WTC11 (cell line): ENCODE measurements at regions not wholly inside any gene's neighbourhood (a gene's known extent, or its start where the extent isn't known, plus 50 kb on each side); places are given as distances from the start of the nearest gene placed in this dataset.

ENCODE experiments used
- ATAC-seq: fragments of 200-7000 bp; cut with Tn5 transposase; 2 replicates; pipeline ENCODE4 v1.10.0; 2021; ENCODE audit warnings: mild to moderate bottlenecking, moderate library complexity
- CTCF ChIA-PET: fragments of 300-600 bp; sonication (Branson Sonifier 250); formaldehyde crosslinking; loops from one replicate; lab custom pipeline; 2021; ENCODE audit warnings: antibody characterized with exemption; lab: Charles Lee
- POLR2A ChIA-PET: fragments of 350-600 bp; sonication (Branson Sonifier 250); formaldehyde crosslinking; loops from one replicate; lab custom pipeline; 2021; ENCODE audit warnings: antibody characterized with exemption; lab: Charles Lee
- DNase-seq: peaks from one replicate; pipeline ENCODE4 v3.0.0; 2021; ENCODE audit warnings: low spot score
- H3K27ac Mint-ChIP-seq: 2 replicates; pipeline ENCODE4 v1.8.0; 2021; ENCODE audit warnings: mixed read lengths
- H3K27me3 Mint-ChIP-seq: 2 replicates; pipeline ENCODE4 v1.8.0; 2021; ENCODE audit warnings: low read depth, mild to moderate bottlenecking, moderate library complexity, mixed read lengths
- H3K36me3 Mint-ChIP-seq: 2 replicates; pipeline ENCODE4 v1.8.0; 2021; ENCODE audit warnings: mixed read lengths
- H3K4me1 Mint-ChIP-seq: 2 replicates; pipeline ENCODE4 v1.8.0; 2022; ENCODE audit warnings: mixed read lengths
- H3K4me3 Mint-ChIP-seq: 2 replicates; pipeline ENCODE4 v1.8.0; 2021; ENCODE audit warnings: mild to moderate bottlenecking, moderate library complexity, mixed read lengths
- H3K9me3 Mint-ChIP-seq: 2 replicates; pipeline ENCODE4 v1.8.0; 2021; ENCODE audit warnings: mixed read lengths
- FOXJ3 ChIP-seq: sonication (generic); formaldehyde crosslinking; IDR thresholded peaks from 2 replicates; pipeline ENCODE4 v1.9.0; 2021; ENCODE audit warnings: missing genetic modification reagents, mild to moderate bottlenecking, borderline replicate concordance
- GTF2I ChIP-seq: fragments of 250-450 bp; sonication (Bioruptor Pico); conservative IDR thresholded peaks from 2 replicates; pipeline ENCODE4 v1.4.0; 2021; ENCODE audit warnings: mild to moderate bottlenecking
- IRF2 ChIP-seq: sonication (generic); formaldehyde crosslinking; IDR thresholded peaks from 2 replicates; pipeline ENCODE4 v1.8.0; 2022; ENCODE audit warnings: low read depth, missing genetic modification reagents, borderline replicate concordance
- MYBL2 ChIP-seq: sonication (generic); formaldehyde crosslinking; IDR thresholded peaks from 2 replicates; pipeline ENCODE4 v1.8.1; 2023; ENCODE audit warnings: mild to moderate bottlenecking, moderate library complexity, missing genetic modification reagents
- NR3C1 ChIP-seq: sonication (generic); formaldehyde crosslinking; conservative IDR thresholded peaks from 2 replicates; pipeline ENCODE4 v1.8.1; 2023; ENCODE audit warnings: low read depth, mild to moderate bottlenecking, missing genetic modification reagents
- PRRX2 ChIP-seq: fragments of 250-450 bp; sonication (Bioruptor Pico); IDR thresholded peaks from 2 replicates; pipeline ENCODE4 v1.8.0; 2021; ENCODE audit warnings: mild to moderate bottlenecking
- SOX15 ChIP-seq: fragments of 250-450 bp; sonication (Bioruptor Pico); IDR thresholded peaks from 2 replicates; pipeline ENCODE4 v1.9.0; 2021; ENCODE audit warnings: mild to moderate bottlenecking
- TEAD4 ChIP-seq: sonication (generic); formaldehyde crosslinking; IDR thresholded peaks from 2 replicates; pipeline ENCODE4 v1.8.0; 2022; ENCODE audit warnings: mild to moderate bottlenecking, missing genetic modification reagents
- ZBTB21 ChIP-seq: sonication (generic); formaldehyde crosslinking; IDR thresholded peaks from 2 replicates; pipeline ENCODE4 v1.8.1; 2023; ENCODE audit warnings: mild to moderate bottlenecking, missing genetic modification reagents, borderline replicate concordance
- ZNF121 ChIP-seq: sonication (generic); formaldehyde crosslinking; IDR thresholded peaks from 2 replicates; pipeline ENCODE4 v1.8.0; 2023; ENCODE audit warnings: missing genetic modification reagents
- ZNF416 ChIP-seq: fragments of 250-450 bp; sonication (Bioruptor Pico); IDR thresholded peaks from 2 replicates; pipeline ENCODE4 v1.9.0; 2021; ENCODE audit warnings: mild to moderate bottlenecking, inconsistent platforms
- TF ChIP-seq, protein P1 (sequence below): sonication (generic); formaldehyde crosslinking; IDR thresholded peaks from 2 replicates; pipeline ENCODE4 v1.8.1; 2022; ENCODE audit warnings: mild to moderate bottlenecking, missing genetic modification reagents, moderate library complexity, borderline replicate concordance
- TF ChIP-seq, protein P2 (sequence below): sonication (generic); formaldehyde crosslinking; IDR thresholded peaks from 2 replicates; pipeline ENCODE4 v1.8.1; 2023; ENCODE audit warnings: mild to moderate bottlenecking, moderate library complexity, missing genetic modification reagents
- TF ChIP-seq, protein P3 (sequence below): fragments of 250-450 bp; sonication (Bioruptor Pico); conservative IDR thresholded peaks from 2 replicates; pipeline ENCODE4 v1.9.0; 2021; ENCODE audit warnings: mild to moderate bottlenecking
- TF ChIP-seq, protein P4 (sequence below): sonication (generic); formaldehyde crosslinking; IDR thresholded peaks from 2 replicates; pipeline ENCODE4 v1.8.0; 2022; ENCODE audit warnings: mild to moderate bottlenecking, missing genetic modification reagents
- TF ChIP-seq, protein P5 (sequence below): sonication (generic); formaldehyde crosslinking; IDR thresholded peaks from 2 replicates; pipeline ENCODE4 v1.8.1; 2023; ENCODE audit warnings: mild to moderate bottlenecking, missing genetic modification reagents
- TF ChIP-seq, protein P6 (sequence below): sonication (generic); formaldehyde crosslinking; conservative IDR thresholded peaks from 2 replicates; pipeline ENCODE4 v1.8.1; 2023; ENCODE audit warnings: mild to moderate bottlenecking, low read depth, missing genetic modification reagents, moderate library complexity
- TF ChIP-seq, protein P7 (sequence below): sonication (generic); formaldehyde crosslinking; IDR thresholded peaks from 2 replicates; pipeline ENCODE4 v1.8.1; 2022; ENCODE audit warnings: mild to moderate bottlenecking, moderate library complexity, missing genetic modification reagents
- TF ChIP-seq, protein P8 (sequence below): fragments of 200-600 bp; IDR thresholded peaks from 2 replicates; pipeline ENCODE4 v1.8.0; 2022; ENCODE audit warnings: antibody characterized with exemption

DNA sequence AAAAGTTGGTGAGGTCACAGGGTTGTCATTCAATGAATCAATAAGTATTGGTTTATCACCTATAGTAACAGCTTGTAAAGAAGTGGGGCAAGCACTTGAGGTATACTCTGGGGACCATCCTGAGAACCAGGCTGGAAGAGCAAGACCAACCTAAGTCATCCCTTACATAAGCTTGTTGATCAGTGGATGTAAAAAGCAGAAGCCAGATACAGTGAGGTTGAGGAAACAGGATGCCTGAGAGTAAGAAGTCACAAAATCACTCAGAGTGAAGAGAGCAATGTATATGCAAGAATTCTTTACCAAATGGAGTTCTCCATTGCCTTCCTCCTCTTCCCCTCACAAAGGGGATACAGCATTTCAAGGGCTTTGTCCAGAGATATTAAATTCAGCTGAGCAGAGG is 76.3 kb upstream of the PACRGL start (continued):
- TF ChIP-seq TEAD4 (CRISPR knock-in tag): no peak
- no peak for TF ChIP-seq FOXJ3 (CRISPR knock-in tag)
- TF ChIP-seq, protein P1, sequence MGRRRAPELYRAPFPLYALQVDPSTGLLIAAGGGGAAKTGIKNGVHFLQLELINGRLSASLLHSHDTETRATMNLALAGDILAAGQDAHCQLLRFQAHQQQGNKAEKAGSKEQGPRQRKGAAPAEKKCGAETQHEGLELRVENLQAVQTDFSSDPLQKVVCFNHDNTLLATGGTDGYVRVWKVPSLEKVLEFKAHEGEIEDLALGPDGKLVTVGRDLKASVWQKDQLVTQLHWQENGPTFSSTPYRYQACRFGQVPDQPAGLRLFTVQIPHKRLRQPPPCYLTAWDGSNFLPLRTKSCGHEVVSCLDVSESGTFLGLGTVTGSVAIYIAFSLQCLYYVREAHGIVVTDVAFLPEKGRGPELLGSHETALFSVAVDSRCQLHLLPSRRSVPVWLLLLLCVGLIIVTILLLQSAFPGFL: no peak
- no peak for TF ChIP-seq SOX15 (CRISPR knock-in tag)

DNA sequence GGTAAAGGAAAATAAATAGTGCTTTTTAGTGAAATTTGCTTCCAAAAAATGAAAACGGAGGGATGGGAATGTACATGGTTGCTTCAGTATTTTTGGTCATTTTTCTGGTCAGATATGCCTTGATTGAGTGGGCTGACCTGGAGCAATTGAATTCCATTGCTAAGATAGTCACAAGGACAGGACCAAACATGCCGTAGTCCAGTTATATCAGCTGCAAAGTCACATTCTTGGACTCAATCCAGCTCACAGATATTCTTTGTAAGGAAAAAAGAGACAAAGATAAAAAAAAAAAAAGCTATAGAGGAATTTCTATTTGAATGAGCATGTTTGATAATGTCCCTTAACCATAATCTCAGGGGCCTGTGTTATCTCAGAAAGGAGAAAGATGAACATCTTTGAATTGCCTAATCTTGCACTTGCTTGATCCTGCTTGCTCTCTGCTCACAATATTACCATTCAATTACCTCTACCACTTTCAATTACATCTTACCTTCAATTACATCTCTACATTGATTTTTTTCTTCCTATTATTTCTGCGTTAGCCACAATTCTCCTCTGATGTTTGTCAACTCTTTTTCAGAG is 75.4 kb upstream of the PACRGL start:
- H3K4me3 Mint-ChIP-seq: no peak overlapping the region
- H3K4me1 Mint-ChIP-seq: peaks cover 55% of the 10 kb centered on the region
- CTCF ChIA-PET: no interaction called here
- H3K9me3 Mint-ChIP-seq: peaks cover 5% of the 10 kb centered on the region
- POLR2A ChIA-PET: interaction anchor here (0.5 kb wide), 1 partner anchor 35 kb away, joined by 5 read pairs; no protein-coding TSS in a partner anchor
- TF ChIP-seq NR3C1: no peak
- TF ChIP-seq, protein P2, sequence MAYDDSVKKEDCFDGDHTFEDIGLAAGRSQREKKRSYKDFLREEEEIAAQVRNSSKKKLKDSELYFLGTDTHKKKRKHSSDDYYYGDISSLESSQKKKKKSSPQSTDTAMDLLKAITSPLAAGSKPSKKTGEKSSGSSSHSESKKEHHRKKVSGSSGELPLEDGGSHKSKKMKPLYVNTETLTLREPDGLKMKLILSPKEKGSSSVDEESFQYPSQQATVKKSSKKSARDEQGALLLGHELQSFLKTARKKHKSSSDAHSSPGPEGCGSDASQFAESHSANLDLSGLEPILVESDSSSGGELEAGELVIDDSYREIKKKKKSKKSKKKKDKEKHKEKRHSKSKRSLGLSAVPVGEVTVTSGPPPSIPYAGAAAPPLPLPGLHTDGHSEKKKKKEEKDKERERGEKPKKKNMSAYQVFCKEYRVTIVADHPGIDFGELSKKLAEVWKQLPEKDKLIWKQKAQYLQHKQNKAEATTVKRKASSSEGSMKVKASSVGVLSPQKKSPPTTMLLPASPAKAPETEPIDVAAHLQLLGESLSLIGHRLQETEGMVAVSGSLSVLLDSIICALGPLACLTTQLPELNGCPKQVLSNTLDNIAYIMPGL (CRISPR knock-in tag): no peak
- TF ChIP-seq, protein P3, sequence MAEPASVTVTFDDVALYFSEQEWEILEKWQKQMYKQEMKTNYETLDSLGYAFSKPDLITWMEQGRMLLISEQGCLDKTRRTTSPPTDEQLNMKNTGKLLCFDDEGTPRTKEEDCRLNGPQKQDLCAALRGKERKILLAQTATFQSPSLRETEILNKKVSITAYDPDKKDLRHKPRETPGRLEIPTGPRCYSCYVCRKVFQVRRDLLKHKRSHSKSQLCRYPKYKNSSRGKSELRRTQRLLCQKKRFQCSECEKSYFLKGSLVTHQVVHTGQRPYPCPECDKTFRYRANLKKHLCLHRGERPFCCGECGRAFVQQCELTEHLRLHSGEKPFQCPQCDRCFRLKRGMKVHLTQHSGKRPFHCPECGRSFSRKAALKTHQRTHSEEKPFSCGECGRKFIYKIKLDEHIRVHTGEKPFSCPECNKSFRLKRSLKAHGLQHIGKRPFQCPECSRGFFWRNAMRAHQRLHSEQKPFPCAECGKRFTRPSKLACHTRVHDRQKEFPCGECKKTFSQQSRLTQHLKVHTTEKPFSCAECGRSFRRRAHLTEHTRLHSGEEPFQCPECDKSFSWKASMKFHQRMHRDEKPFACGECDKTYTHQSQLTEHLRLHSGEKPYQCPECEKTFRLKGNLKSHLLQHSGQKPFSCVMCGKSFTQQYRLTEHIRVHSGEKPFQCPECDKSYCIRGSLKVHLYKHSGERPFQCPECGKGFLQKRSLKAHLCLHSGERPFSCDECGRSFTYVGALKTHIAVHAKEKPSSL (CRISPR knock-in tag): no peak
- no peak for TF ChIP-seq MYBL2 (CRISPR knock-in tag)
- TF ChIP-seq, protein P4, sequence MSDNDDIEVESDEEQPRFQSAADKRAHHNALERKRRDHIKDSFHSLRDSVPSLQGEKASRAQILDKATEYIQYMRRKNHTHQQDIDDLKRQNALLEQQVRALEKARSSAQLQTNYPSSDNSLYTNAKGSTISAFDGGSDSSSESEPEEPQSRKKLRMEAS: no peak
- TF ChIP-seq PRRX2 (CRISPR knock-in tag): no peak
- TF ChIP-seq, protein P5, sequence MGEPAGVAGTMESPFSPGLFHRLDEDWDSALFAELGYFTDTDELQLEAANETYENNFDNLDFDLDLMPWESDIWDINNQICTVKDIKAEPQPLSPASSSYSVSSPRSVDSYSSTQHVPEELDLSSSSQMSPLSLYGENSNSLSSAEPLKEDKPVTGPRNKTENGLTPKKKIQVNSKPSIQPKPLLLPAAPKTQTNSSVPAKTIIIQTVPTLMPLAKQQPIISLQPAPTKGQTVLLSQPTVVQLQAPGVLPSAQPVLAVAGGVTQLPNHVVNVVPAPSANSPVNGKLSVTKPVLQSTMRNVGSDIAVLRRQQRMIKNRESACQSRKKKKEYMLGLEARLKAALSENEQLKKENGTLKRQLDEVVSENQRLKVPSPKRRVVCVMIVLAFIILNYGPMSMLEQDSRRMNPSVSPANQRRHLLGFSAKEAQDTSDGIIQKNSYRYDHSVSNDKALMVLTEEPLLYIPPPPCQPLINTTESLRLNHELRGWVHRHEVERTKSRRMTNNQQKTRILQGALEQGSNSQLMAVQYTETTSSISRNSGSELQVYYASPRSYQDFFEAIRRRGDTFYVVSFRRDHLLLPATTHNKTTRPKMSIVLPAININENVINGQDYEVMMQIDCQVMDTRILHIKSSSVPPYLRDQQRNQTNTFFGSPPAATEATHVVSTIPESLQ (CRISPR knock-in tag): no peak
- TF ChIP-seq IRF2 (CRISPR knock-in tag): no peak
- TF ChIP-seq, protein P6, sequence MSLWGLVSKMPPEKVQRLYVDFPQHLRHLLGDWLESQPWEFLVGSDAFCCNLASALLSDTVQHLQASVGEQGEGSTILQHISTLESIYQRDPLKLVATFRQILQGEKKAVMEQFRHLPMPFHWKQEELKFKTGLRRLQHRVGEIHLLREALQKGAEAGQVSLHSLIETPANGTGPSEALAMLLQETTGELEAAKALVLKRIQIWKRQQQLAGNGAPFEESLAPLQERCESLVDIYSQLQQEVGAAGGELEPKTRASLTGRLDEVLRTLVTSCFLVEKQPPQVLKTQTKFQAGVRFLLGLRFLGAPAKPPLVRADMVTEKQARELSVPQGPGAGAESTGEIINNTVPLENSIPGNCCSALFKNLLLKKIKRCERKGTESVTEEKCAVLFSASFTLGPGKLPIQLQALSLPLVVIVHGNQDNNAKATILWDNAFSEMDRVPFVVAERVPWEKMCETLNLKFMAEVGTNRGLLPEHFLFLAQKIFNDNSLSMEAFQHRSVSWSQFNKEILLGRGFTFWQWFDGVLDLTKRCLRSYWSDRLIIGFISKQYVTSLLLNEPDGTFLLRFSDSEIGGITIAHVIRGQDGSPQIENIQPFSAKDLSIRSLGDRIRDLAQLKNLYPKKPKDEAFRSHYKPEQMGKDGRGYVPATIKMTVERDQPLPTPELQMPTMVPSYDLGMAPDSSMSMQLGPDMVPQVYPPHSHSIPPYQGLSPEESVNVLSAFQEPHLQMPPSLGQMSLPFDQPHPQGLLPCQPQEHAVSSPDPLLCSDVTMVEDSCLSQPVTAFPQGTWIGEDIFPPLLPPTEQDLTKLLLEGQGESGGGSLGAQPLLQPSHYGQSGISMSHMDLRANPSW (CRISPR knock-in tag): no peak
- no peak for TF ChIP-seq ZNF416 (CRISPR knock-in tag)
- TF ChIP-seq TEAD4 (CRISPR knock-in tag): no peak
- TF ChIP-seq ZBTB21 (CRISPR knock-in tag): no peak
- TF ChIP-seq, protein P7, sequence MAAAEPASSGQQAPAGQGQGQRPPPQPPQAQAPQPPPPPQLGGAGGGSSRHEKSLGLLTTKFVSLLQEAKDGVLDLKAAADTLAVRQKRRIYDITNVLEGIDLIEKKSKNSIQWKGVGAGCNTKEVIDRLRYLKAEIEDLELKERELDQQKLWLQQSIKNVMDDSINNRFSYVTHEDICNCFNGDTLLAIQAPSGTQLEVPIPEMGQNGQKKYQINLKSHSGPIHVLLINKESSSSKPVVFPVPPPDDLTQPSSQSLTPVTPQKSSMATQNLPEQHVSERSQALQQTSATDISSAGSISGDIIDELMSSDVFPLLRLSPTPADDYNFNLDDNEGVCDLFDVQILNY (CRISPR knock-in tag): no peak
- TF ChIP-seq, protein P8, sequence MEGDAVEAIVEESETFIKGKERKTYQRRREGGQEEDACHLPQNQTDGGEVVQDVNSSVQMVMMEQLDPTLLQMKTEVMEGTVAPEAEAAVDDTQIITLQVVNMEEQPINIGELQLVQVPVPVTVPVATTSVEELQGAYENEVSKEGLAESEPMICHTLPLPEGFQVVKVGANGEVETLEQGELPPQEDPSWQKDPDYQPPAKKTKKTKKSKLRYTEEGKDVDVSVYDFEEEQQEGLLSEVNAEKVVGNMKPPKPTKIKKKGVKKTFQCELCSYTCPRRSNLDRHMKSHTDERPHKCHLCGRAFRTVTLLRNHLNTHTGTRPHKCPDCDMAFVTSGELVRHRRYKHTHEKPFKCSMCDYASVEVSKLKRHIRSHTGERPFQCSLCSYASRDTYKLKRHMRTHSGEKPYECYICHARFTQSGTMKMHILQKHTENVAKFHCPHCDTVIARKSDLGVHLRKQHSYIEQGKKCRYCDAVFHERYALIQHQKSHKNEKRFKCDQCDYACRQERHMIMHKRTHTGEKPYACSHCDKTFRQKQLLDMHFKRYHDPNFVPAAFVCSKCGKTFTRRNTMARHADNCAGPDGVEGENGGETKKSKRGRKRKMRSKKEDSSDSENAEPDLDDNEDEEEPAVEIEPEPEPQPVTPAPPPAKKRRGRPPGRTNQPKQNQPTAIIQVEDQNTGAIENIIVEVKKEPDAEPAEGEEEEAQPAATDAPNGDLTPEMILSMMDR: no peak
- no peak for TF ChIP-seq GTF2I (CRISPR knock-in tag)
- no peak for TF ChIP-seq ZNF121
- TF ChIP-seq, all 79 proteins: peak for 0
- no peaks in the 10 kb centered on the region for H3K27me3 Mint-ChIP-seq
- H3K27ac Mint-ChIP-seq: no peak overlapping the region
- ATAC-seq: no peak
- DNase-seq: no peak
- peaks cover 7% of the 10 kb centered on the region; the same call in 1 of the 2 replicates for H3K36me3 Mint-ChIP-seq
